HepG2 (cell line): ENCODE measurements at regions not wholly inside any gene's neighbourhood (a gene's known extent, or its start where the extent isn't known, plus 50 kb on each side); places are given as distances from the start of the nearest gene placed in this dataset.

Source experiments
- BRCA1 ChIP-seq: sonication (generic); formaldehyde crosslinking; IDR thresholded peaks from 2 replicates; pipeline ENCODE4 v1.4.0; 2020; ENCODE audit warnings: missing genetic modification reagents
- ELF4 ChIP-seq: sonication (generic); formaldehyde crosslinking; IDR thresholded peaks from 2 replicates; pipeline ENCODE4 v1.5.0; 2020; ENCODE audit warnings: missing genetic modification reagents, mild to moderate bottlenecking, moderate library complexity, borderline replicate concordance
- ZNF205 ChIP-seq: IDR thresholded peaks from 2 replicates; pipeline ENCODE4 v1.6.1; 2018; ENCODE audit warnings: missing biosample characterization, missing genetic modification reagents
- TF ChIP-seq, protein P1 (sequence below): sonication (generic); formaldehyde crosslinking; IDR thresholded peaks from one replicate; pipeline ENCODE4 v1.5.1; 2020; ENCODE audit warnings: mild to moderate bottlenecking, missing genetic modification reagents; ENCODE audit errors: not compliant biosample characterization
- TF ChIP-seq, protein P2 (sequence below): sonication (generic); formaldehyde crosslinking; IDR thresholded peaks from 2 replicates; pipeline ENCODE4 v1.8.1; 2023; ENCODE audit warnings: mild to moderate bottlenecking, missing genetic modification reagents
- TF ChIP-seq, protein P3 (sequence below): sonication (generic); formaldehyde crosslinking; conservative IDR thresholded peaks from 2 replicates; pipeline ENCODE4 v1.4.0; 2020; ENCODE audit warnings: missing genetic modification reagents
- TF ChIP-seq, protein P4 (sequence below): sonication (generic); formaldehyde crosslinking; IDR thresholded peaks from 2 replicates; pipeline ENCODE4 v1.4.0; 2020; ENCODE audit warnings: missing genetic modification reagents, mild to moderate bottlenecking, borderline replicate concordance

DNA sequence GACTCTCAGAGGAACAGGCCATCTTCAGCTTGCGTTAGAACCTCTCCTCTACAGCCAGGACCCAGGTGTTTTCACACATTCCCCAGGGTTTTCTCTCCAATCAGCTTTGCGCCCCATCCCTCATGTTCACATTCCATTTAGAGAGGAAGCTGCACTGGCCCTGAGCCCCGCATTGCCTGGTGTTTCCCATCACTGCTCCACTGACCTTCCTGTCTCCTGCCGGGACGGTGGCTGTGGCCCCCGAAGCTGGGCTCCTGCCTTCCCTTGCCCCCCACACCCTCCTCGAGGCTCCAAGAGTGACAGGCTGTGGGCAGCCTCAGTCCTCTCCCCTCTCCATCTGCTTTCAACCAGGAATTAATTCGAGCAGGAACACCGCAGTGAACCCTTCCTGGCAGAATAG, 357.3 kb downstream of the THBS2 start (continued):
- TF ChIP-seq, protein P1, sequence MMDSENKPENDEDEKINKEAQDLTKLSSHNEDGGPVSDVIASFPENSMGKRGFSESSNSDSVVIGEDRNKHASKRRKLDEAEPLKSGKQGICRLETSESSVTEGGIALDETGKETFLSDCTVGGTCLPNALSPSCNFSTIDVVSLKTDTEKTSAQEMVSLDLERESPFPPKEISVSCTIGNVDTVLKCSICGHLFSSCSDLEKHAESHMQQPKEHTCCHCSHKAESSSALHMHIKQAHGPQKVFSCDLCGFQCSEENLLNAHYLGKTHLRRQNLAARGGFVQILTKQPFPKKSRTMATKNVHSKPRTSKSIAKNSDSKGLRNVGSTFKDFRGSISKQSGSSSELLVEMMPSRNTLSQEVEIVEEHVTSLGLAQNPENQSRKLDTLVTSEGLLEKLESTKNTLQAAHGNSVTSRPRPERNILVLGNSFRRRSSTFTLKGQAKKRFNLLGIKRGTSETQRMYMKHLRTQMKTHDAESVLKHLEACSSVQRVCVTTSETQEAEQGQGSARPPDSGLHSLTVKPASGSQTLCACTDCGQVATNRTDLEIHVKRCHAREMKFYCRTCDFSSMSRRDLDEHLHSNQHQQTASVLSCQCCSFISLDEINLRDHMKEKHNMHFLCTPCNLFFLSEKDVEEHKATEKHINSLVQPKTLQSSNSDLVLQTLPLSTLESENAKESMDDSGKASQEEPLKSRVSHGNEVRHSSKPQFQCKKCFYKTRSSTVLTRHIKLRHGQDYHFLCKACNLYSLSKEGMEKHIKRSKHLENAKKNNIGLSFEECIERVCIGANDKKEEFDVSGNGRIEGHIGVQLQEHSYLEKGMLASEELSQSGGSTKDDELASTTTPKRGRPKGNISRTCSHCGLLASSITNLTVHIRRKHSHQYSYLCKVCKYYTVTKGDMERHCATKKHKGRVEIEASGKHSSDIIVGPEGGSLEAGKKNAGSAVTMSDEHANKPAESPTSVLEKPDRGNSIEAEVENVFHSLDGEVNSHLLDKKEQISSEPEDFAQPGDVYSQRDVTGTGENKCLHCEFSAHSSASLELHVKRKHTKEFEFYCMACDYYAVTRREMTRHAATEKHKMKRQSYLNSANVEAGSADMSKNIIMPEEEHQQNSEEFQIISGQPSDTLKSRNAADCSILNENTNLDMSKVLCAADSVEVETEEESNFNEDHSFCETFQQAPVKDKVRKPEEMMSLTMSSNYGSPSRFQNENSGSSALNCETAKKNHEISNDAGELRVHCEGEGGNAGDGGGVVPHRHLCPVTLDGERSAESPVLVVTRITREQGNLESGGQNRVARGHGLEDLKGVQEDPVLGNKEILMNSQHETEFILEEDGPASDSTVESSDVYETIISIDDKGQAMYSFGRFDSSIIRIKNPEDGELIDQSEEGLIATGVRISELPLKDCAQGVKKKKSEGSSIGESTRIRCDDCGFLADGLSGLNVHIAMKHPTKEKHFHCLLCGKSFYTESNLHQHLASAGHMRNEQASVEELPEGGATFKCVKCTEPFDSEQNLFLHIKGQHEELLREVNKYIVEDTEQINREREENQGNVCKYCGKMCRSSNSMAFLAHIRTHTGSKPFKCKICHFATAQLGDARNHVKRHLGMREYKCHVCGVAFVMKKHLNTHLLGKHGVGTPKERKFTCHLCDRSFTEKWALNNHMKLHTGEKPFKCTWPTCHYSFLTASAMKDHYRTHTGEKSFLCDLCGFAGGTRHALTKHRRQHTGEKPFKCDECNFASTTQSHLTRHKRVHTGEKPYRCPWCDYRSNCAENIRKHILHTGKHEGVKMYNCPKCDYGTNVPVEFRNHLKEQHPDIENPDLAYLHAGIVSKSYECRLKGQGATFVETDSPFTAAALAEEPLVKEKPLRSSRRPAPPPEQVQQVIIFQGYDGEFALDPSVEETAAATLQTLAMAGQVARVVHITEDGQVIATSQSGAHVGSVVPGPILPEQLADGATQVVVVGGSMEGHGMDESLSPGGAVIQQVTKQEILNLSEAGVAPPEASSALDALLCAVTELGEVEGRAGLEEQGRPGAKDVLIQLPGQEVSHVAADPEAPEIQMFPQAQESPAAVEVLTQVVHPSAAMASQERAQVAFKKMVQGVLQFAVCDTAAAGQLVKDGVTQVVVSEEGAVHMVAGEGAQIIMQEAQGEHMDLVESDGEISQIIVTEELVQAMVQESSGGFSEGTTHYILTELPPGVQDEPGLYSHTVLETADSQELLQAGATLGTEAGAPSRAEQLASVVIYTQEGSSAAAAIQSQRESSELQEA = no peak
- TF ChIP-seq BRCA1 (CRISPR knock-in tag) = no peak
- no peak for TF ChIP-seq ELF4
- TF ChIP-seq, protein P2, sequence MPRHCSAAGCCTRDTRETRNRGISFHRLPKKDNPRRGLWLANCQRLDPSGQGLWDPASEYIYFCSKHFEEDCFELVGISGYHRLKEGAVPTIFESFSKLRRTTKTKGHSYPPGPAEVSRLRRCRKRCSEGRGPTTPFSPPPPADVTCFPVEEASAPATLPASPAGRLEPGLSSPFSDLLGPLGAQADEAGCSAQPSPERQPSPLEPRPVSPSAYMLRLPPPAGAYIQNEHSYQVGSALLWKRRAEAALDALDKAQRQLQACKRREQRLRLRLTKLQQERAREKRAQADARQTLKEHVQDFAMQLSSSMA (CRISPR knock-in tag) = no peak
- TF ChIP-seq ZNF205 = no peak
- TF ChIP-seq, protein P3, sequence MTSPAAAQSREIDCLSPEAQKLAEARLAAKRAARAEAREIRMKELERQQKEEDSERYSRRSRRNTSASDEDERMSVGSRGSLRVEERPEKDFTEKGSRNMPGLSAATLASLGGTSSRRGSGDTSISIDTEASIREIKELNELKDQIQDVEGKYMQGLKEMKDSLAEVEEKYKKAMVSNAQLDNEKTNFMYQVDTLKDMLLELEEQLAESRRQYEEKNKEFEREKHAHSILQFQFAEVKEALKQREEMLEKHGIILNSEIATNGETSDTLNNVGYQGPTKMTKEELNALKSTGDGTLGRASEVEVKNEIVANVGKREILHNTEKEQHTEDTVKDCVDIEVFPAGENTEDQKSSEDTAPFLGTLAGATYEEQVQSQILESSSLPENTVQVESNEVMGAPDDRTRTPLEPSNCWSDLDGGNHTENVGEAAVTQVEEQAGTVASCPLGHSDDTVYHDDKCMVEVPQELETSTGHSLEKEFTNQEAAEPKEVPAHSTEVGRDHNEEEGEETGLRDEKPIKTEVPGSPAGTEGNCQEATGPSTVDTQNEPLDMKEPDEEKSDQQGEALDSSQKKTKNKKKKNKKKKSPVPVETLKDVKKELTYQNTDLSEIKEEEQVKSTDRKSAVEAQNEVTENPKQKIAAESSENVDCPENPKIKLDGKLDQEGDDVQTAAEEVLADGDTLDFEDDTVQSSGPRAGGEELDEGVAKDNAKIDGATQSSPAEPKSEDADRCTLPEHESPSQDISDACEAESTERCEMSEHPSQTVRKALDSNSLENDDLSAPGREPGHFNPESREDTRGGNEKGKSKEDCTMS (CRISPR knock-in tag) = no peak
- TF ChIP-seq, protein P4, sequence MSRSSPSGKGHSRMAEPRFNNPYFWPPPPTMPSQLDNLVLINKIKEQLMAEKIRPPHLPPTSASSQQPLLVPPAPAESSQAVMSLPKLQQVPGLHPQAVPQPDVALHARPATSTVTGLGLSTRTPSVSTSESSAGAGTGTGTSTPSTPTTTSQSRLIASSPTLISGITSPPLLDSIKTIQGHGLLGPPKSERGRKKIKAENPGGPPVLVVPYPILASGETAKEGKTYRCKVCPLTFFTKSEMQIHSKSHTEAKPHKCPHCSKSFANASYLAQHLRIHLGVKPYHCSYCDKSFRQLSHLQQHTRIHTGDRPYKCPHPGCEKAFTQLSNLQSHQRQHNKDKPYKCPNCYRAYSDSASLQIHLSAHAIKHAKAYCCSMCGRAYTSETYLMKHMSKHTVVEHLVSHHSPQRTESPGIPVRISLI = no peak
